Body of pancreas (tissue), 4 donors: ENCODE measurements at regions not wholly inside any gene's neighbourhood (a gene's known extent, or its start where the extent isn't known, plus 50 kb on each side); places are given as distances from the start of the nearest gene placed in this dataset.

Source experiments
- ATAC-seq: fragments of 150-250 bp; one replicate; pipeline ENCODE4 v1.9.1; 2016
- DNase-seq, 4 donors: peaks; one replicate each; pipeline ENCODE4 v3.0.0-alpha.2; 2019
- H3K27ac ChIP-seq, 4 donors: fragments of 200-600 bp; sonication (generic); 1 replicate in 3 of 4; 2 replicates in 1 of 4; pipeline versions ENCODE4 v1.5.1 to v1.6.1; 2016 to 2019; ENCODE audit warnings: mild to moderate bottlenecking in 1 of 4, mixed read lengths in 1 of 4, moderate library complexity in 1 of 4
- H3K27me3 ChIP-seq, 2 donors: fragments of 200-600 bp; sonication (generic); one replicate each; pipeline ENCODE4 v1.6.0; 2016; ENCODE audit warnings: mild to moderate bottlenecking in 1 of 2
- H3K36me3 ChIP-seq, 2 donors: fragments of 200-600 bp; sonication (generic); replicated peaks in 1 of 2; 2 replicates each; pipeline ENCODE4 v1.5.1; 2016; ENCODE audit warnings: low read depth in 2 of 2; ENCODE audit not compliant: insufficient read depth in 1 of 2
- H3K4me1 ChIP-seq: fragments of 200-600 bp; sonication (generic); one replicate; pipeline ENCODE4 v1.6.0; 2016
- H3K4me3 ChIP-seq, 2 donors: fragments of 200-600 bp; sonication (generic); 1 replicate in 1 of 2; 2 replicates in 1 of 2; pipeline ENCODE4 v1.5.1; 2016 to 2019
- H3K9me3 ChIP-seq, 3 donors: fragments of 200-600 bp; sonication (generic); 1 replicate in 2 of 3; 2 replicates in 1 of 3; pipeline ENCODE4 v1.5.1; 2016
- CTCF ChIP-seq, 7 experiments: fragments of 450-650 bp in 4 of 7; fragments of 200-600 bp in 3 of 7; sonication (generic) in 3 of 7; IDR thresholded peaks; one replicate each; pipeline ENCODE4 v1.5.1; 2016 to 2019; ENCODE audit warnings: antibody characterized with exemption in 7 of 7
- POLR2A ChIP-seq, 3 donors: fragments of 450-650 bp; IDR thresholded peaks; one replicate each; pipeline ENCODE4 v1.6.1; 2016; ENCODE audit warnings: antibody characterized with exemption in 3 of 3, mild to moderate bottlenecking in 2 of 3
- WGBS, 2 donors: methylation state at CpG; one replicate each; pipeline ENCODE4 v1.1.5; 2017; 5-methylcytosine and 5-hydroxymethylcytosine counted together
- intact Hi-C: fragments of 100-400 bp; cut with DNase I; formaldehyde crosslinking; loops from one replicate; pipeline ENCODE4 v1.15.1; 2023

- no peaks in the 10 kb centered on the region for H3K27me3 ChIP-seq
- 45 to 52% methylated on average over 12 of the region's 12 CpGs for WGBS, 2 donors
- ATAC-seq = no peak
- no peak overlapping the region for H3K4me3 ChIP-seq
- TF ChIP-seq CTCF (IDR thresholded peaks at IDR 0.05) = no peak
- no peak for TF ChIP-seq POLR2A (IDR thresholded peaks at IDR 0.05)
- no peaks in the 10 kb centered on the region for H3K9me3 ChIP-seq
- intact Hi-C loops = no loop called here
- DNase-seq = no peak
- H3K4me1 ChIP-seq = peaks cover 8% of the 10 kb centered on the region
- no peak overlapping the region for H3K27ac ChIP-seq
- no peaks in the 10 kb centered on the region for H3K36me3 ChIP-seq
Observed at GRCh38 chr2:103166456-103167324, 404.9 kb downstream of the TMEM182 start.

- WGBS, 2 donors = 84 to 85% methylated on average over 9 of the region's 9 CpGs
- peaks cover 8% of the 10 kb centered on the region for H3K4me1 ChIP-seq
- H3K36me3 ChIP-seq = no peaks in the 10 kb centered on the region
- intact Hi-C loops = no loop called here
- H3K9me3 ChIP-seq = no peaks in the 10 kb centered on the region
- DNase-seq = no peak
- H3K4me3 ChIP-seq = no peak overlapping the region
- H3K27ac ChIP-seq = no peak overlapping the region
- TF ChIP-seq POLR2A (IDR thresholded peaks at IDR 0.05) (no peak), CTCF (IDR thresholded peaks at IDR 0.05) (no peak)
- no peaks in the 10 kb centered on the region for H3K27me3 ChIP-seq
- no peak for ATAC-seq
Observed at GRCh38 chr2:103167599-103167998, 405.8 kb downstream of the TMEM182 start.

- H3K9me3 ChIP-seq = no peaks in the 10 kb centered on the region
- intact Hi-C loops = no loop called here
- no peak for TF ChIP-seq CTCF (IDR thresholded peaks at IDR 0.05)
- no peak for TF ChIP-seq POLR2A (IDR thresholded peaks at IDR 0.05)
- H3K27ac ChIP-seq = no peak overlapping the region
- ATAC-seq = no peak
- no peak overlapping the region for H3K4me3 ChIP-seq
- no peaks in the 10 kb centered on the region for H3K36me3 ChIP-seq
- H3K27me3 ChIP-seq = no peaks in the 10 kb centered on the region
- H3K4me1 ChIP-seq = peaks cover 8% of the 10 kb centered on the region
- no peak for DNase-seq
Observed at GRCh38 chr2:103169861-103170260, 408.0 kb downstream of the TMEM182 start.

GRCh38 chr2:103172821-103173220 lies 411.0 kb downstream of the TMEM182 start:
- DNase-seq = no peak
- no peak overlapping the region for H3K27ac ChIP-seq
- TF ChIP-seq POLR2A (IDR thresholded peaks at IDR 0.05) (no peak), CTCF (IDR thresholded peaks at IDR 0.05) (no peak)
- no peaks in the 10 kb centered on the region for H3K36me3 ChIP-seq
- ATAC-seq = no peak
- intact Hi-C loops = no loop called here
- H3K9me3 ChIP-seq = no peaks in the 10 kb centered on the region
- H3K27me3 ChIP-seq = no peaks in the 10 kb centered on the region
- H3K4me1 ChIP-seq = no peaks in the 10 kb centered on the region
- no peak overlapping the region for H3K4me3 ChIP-seq
- WGBS, 2 donors = 73 to 87% methylated on average over 2 of the region's 2 CpGs

GRCh38 chr2:103174711-103175110 lies 412.9 kb downstream of the TMEM182 start:
- ATAC-seq = no peak
- 57 to 67% methylated on average over 2 of the region's 2 CpGs for WGBS, 2 donors

More at GRCh38 chr2:103174711-103175110, 412.9 kb downstream of the TMEM182 start:
- H3K9me3 ChIP-seq = no peaks in the 10 kb centered on the region
- intact Hi-C loops = no loop called here
- no peaks in the 10 kb centered on the region for H3K4me1 ChIP-seq
- H3K36me3 ChIP-seq = no peaks in the 10 kb centered on the region
- TF ChIP-seq CTCF (IDR thresholded peaks at IDR 0.05) = no peak
- no peak for TF ChIP-seq POLR2A (IDR thresholded peaks at IDR 0.05)
- no peak overlapping the region for H3K27ac ChIP-seq
- H3K4me3 ChIP-seq = no peak overlapping the region
- H3K27me3 ChIP-seq = no peaks in the 10 kb centered on the region
- DNase-seq = no peak
